Fibroblast of lung (primary cell): ENCODE measurements at regions not wholly inside any gene's neighbourhood (a gene's known extent, or its start where the extent isn't known, plus 50 kb on each side); places are given as distances from the start of the nearest gene placed in this dataset.

Source experiments
- DNase-seq, 2 donors: peaks; one replicate each; pipeline versions ENCODE4 v3.0.0 to v3.0.0-alpha.2; 2010; ENCODE audit warnings: low read depth in 2 of 2
- H2AFZ ChIP-seq: 2 replicates; pipeline ENCODE4 v1.5.1; 2012; ENCODE audit warnings: low read length, control low read depth, inconsistent platforms
- H3K27ac ChIP-seq: 2 replicates; pipeline ENCODE4 v1.5.1; 2011; ENCODE audit warnings: low read length, control low read depth; ENCODE audit not compliant: insufficient read depth
- H3K27me3 ChIP-seq: 2 replicates; pipeline ENCODE4 v1.5.1; 2011; ENCODE audit warnings: mild to moderate bottlenecking, low read length; ENCODE audit not compliant: control insufficient read depth, insufficient read depth
- H3K36me3 ChIP-seq: 2 replicates; pipeline ENCODE4 v1.5.1; 2011; ENCODE audit warnings: low read length; ENCODE audit not compliant: control insufficient read depth, insufficient read depth
- H3K4me1 ChIP-seq: 2 replicates; pipeline ENCODE4 v1.5.1; 2011; ENCODE audit warnings: low read length; ENCODE audit not compliant: control insufficient read depth, insufficient read depth; ENCODE audit errors: extremely low read depth
- H3K4me2 ChIP-seq: 2 replicates; pipeline ENCODE4 v1.5.1; 2011; ENCODE audit warnings: low read length, control low read depth; ENCODE audit not compliant: insufficient read depth; ENCODE audit errors: extremely low read depth
- H3K4me3 ChIP-seq, 4 experiments: fragments of 200-600 bp in 1 of 4; sonication (generic) in 1 of 4; replicated peaks in 1 of 4; 2 replicates each; pipeline ENCODE4 v1.5.1; 2011 to 2016; ENCODE audit warnings: low read length in 4 of 4, low read depth in 3 of 4, mild to moderate bottlenecking in 3 of 4, control low read depth in 2 of 4, inconsistent platforms in 1 of 4, mixed read lengths in 1 of 4; ENCODE audit not compliant: insufficient read depth in 1 of 4; ENCODE audit errors: control extremely low read depth in 1 of 4
- H3K79me2 ChIP-seq: 2 replicates; pipeline ENCODE4 v1.5.1; 2012; ENCODE audit warnings: mild to moderate bottlenecking, low read length, inconsistent platforms; ENCODE audit not compliant: control insufficient read depth, insufficient read depth
- H3K9ac ChIP-seq: 2 replicates; pipeline ENCODE4 v1.5.1; 2011; ENCODE audit warnings: mild to moderate bottlenecking, low read length, control low read depth; ENCODE audit not compliant: insufficient read depth
- H3K9me3 ChIP-seq: 2 replicates; pipeline ENCODE4 v1.5.1; 2012; ENCODE audit warnings: low read depth, low read length; ENCODE audit not compliant: control insufficient read depth, insufficient read depth
- H4K20me1 ChIP-seq: 2 replicates; pipeline ENCODE4 v1.5.1; 2011; ENCODE audit warnings: low read length; ENCODE audit not compliant: control insufficient read depth, insufficient read depth; ENCODE audit errors: extremely low read depth
- EZH2 ChIP-seq: IDR thresholded peaks from 2 replicates; pipeline ENCODE4 v1.5.1; 2012; ENCODE audit warnings: low read length, control low read depth, mild to moderate bottlenecking; ENCODE audit errors: missing control alignments
- TF ChIP-seq, protein P1 (sequence below), 2 donors: IDR thresholded peaks in 1 of 2; conservative IDR thresholded peaks in 1 of 2; 1 replicate in 1 of 2; 2 replicates in 1 of 2; pipeline ENCODE4 v1.5.1; 2011 to 2012; ENCODE audit warnings: low read length in 2 of 2, control low read depth in 1 of 2, inconsistent platforms in 1 of 2, low read depth in 1 of 2, mild to moderate bottlenecking in 1 of 2

DNA sequence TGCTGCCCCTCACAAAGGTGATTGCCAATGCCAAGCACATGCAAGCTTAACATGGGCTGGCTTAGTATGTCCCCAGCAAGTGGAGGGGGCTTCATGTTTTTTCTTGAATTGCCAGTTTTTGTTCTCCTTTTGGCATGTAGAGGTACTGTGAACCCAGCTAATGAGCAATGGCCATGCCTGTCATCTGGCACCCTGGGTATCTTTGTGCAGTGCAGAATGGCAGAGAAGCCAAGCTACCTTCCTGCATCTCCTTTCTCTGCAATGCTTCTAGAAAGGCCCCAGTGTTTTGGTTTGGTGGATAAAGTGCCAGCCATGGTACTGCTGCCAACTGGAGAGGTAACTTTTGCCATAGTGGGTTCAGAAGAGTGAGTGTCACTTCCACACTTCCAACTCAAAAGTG, 576.9 kb downstream of the CMPK2 start:
- Histone ChIP-seq H3K4me2 (no peak overlapping the region), H2AFZ (no peak overlapping the region), H3K4me1 (no peaks in the 10 kb centered on the region), H4K20me1 (no peaks in the 10 kb centered on the region), H3K4me3 (no peak overlapping the region), H3K36me3 (no peaks in the 10 kb centered on the region), H3K9me3 (no peaks in the 10 kb centered on the region), H3K27ac (no peak overlapping the region), H3K79me2 (no peaks in the 10 kb centered on the region), H3K27me3 (no peaks in the 10 kb centered on the region), H3K9ac (no peak overlapping the region)
- TF ChIP-seq, protein P1, sequence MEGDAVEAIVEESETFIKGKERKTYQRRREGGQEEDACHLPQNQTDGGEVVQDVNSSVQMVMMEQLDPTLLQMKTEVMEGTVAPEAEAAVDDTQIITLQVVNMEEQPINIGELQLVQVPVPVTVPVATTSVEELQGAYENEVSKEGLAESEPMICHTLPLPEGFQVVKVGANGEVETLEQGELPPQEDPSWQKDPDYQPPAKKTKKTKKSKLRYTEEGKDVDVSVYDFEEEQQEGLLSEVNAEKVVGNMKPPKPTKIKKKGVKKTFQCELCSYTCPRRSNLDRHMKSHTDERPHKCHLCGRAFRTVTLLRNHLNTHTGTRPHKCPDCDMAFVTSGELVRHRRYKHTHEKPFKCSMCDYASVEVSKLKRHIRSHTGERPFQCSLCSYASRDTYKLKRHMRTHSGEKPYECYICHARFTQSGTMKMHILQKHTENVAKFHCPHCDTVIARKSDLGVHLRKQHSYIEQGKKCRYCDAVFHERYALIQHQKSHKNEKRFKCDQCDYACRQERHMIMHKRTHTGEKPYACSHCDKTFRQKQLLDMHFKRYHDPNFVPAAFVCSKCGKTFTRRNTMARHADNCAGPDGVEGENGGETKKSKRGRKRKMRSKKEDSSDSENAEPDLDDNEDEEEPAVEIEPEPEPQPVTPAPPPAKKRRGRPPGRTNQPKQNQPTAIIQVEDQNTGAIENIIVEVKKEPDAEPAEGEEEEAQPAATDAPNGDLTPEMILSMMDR (conservative IDR thresholded peaks at IDR 0.05 in 1 of 2, IDR thresholded peaks at IDR 0.05 in 1 of 2; ENCODE audit: low read depth in 1 of 2, low read length in 2 of 2) = no peak
- TF ChIP-seq EZH2 = no peak
- no peak for DNase-seq

DNA sequence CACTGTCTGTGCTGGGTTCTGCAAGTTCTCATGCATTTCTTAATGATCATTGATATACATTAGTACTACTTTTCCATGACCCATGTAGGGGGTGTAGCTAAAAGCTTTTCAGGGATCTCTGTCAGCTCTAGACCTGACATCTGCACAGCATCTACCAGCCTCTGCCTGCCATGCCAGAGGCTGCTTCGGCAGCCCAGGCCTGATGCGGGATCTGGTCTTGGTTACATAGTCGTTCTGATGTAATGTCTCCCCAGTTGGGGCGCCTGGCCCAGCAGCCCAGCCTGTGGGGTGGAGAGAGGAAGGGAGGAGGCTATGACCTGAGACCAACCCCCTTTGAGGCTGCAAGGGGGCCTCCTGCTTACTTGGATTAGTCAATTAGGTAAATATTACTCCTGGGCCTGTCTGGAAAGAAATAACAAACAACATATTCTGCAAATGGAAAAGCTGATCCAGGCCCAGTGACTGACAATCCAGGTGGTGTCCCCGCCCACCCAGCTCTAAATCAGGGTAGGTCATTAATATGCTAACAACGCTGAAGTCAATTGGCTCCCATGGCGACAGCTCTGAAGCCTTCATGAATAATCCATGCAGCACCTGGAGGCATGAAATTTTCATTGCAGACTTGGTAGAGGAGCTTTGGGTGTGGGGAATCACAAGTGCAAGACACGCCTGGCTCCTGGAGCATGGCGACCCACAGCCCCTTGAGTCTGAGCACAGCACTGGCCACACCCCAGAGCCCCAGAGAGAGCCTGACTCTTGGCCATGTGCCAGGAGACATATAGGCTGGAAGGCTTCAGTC, 575.3 kb downstream of the CMPK2 start:
- Histone ChIP-seq H3K4me3 (no peak overlapping the region), H3K4me1 (no peaks in the 10 kb centered on the region), H3K9me3 (no peaks in the 10 kb centered on the region), H3K36me3 (no peaks in the 10 kb centered on the region), H4K20me1 (no peaks in the 10 kb centered on the region), H3K27ac (no peak overlapping the region), H3K27me3 (no peaks in the 10 kb centered on the region), H2AFZ (no peak overlapping the region), H3K79me2 (no peaks in the 10 kb centered on the region), H3K4me2 (no peak overlapping the region), H3K9ac (no peak overlapping the region)
- no peak for DNase-seq
- TF ChIP-seq, protein P1 (conservative IDR thresholded peaks at IDR 0.05 in 1 of 2, IDR thresholded peaks at IDR 0.05 in 1 of 2; ENCODE audit: low read depth in 1 of 2, low read length in 2 of 2) = no peak
- TF ChIP-seq EZH2 = no peak

DNA sequence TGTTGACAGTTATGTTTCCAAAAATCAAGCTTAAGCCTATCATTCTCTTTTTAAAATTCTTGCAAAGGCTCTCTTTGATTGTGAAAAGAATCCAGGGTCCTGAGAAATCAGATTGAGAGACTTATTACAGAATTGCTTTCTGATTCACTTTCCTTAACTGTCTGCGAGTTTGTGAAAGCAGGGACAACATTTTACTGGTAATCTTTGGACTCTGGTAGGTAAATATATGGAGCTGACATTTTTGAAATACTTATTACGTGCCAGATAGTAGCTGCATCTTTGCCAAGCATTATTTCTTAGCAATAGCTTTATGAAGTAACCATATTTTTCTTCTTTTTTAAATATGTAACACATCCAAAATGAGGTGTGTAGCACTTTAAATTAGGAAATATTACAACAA, 570.9 kb downstream of the CMPK2 start:
- TF ChIP-seq, protein P1 (conservative IDR thresholded peaks at IDR 0.05 in 1 of 2, IDR thresholded peaks at IDR 0.05 in 1 of 2; ENCODE audit: low read depth in 1 of 2, low read length in 2 of 2) = no peak
- TF ChIP-seq EZH2 = no peak
- H3K27me3 ChIP-seq = no peaks in the 10 kb centered on the region
- H3K79me2 ChIP-seq = no peaks in the 10 kb centered on the region
- no peak overlapping the region for H3K27ac ChIP-seq
- no peaks in the 10 kb centered on the region for H3K4me1 ChIP-seq
- no peak for DNase-seq
- no peaks in the 10 kb centered on the region for H4K20me1 ChIP-seq
- H3K4me2 ChIP-seq = no peak overlapping the region
- H3K36me3 ChIP-seq = no peaks in the 10 kb centered on the region
- H2AFZ ChIP-seq = no peak overlapping the region
- H3K4me3 ChIP-seq = no peak overlapping the region
- H3K9me3 ChIP-seq = no peaks in the 10 kb centered on the region
- no peak overlapping the region for H3K9ac ChIP-seq
